K562 (cell line): ENCODE measurements at regions not wholly inside any gene's neighbourhood (a gene's known extent, or its start where the extent isn't known, plus 50 kb on each side); places are given as distances from the start of the nearest gene placed in this dataset.

Source experiments
- ATAC-seq: fragments of 200-7000 bp; cut with Tn5 transposase; 3 replicates; pipeline ENCODE4 v1.9.1; 2020; ENCODE audit warnings: moderate library complexity
- BruUV-seq: library from RNA; stranded (reverse); fragments of 400-500 nt; replicated peaks from 2 replicates; lab custom pipeline; 2021; lab: Mats Ljungman, UMichigan
- CTCF ChIA-PET: fragments of 300-600 bp; formaldehyde crosslinking; extraction: SDS; loops from one replicate; lab custom pipeline; 2021; ENCODE audit warnings: low intra/inter-chr PET ratio; lab: Yijun Ruan, JAX
- POLR2A ChIA-PET: fragments of 300-600, 350-650 bp; sonication (Branson Sonifier 250); formaldehyde crosslinking; extraction: SDS; loops from one replicate; lab custom pipeline; 2021; ENCODE audit warnings: antibody characterized with exemption, inconsistent platforms; lab: Yijun Ruan, JAX
- DNase-seq, 4 experiments: peaks; one replicate each; pipeline versions ENCODE4 v3.0.0 to v3.0.0-alpha.2; 2011 to 2018; ENCODE audit warnings: low spot score in 3 of 4, mixed read lengths in 3 of 4; ENCODE audit errors: extremely low read depth in 1 of 4
- FAIRE-seq: peaks from 2 replicates; lab custom pipeline; 2011; peaks lifted over from hg19 to GRCh38; lab: Jason Lieb, UNC
- H2AFZ ChIP-seq: 2 replicates; pipeline ENCODE4 v1.6.0; 2011; ENCODE audit warnings: low read depth, low read length, control low read depth, inconsistent platforms
- H3K27ac ChIP-seq: fragments of 200-600 bp; 3 replicates; pipeline ENCODE4 v1.8.0; 2011; ENCODE audit warnings: low read depth, mild to moderate bottlenecking, control low read depth, inconsistent platforms, low read length, moderate library complexity, mixed read lengths; ENCODE audit errors: extremely low read depth
- H3K27me3 ChIP-seq, 2 experiments: fragments of 300-600 bp in 1 of 2; 2 replicates in 1 of 2; 3 replicates in 1 of 2; pipeline versions ENCODE4 v1.6.0 to v1.8.0; 2011; ENCODE audit warnings: inconsistent platforms in 2 of 2, low read length in 2 of 2, mild to moderate bottlenecking in 1 of 2, mixed read lengths in 1 of 2, moderate library complexity in 1 of 2; ENCODE audit not compliant: control insufficient read depth in 2 of 2, insufficient read depth in 2 of 2
- H3K36me3 ChIP-seq: fragments of 300-600 bp; 3 replicates; pipeline ENCODE4 v1.8.0; 2011; ENCODE audit warnings: mild to moderate bottlenecking, low read length, inconsistent platforms; ENCODE audit not compliant: control insufficient read depth, insufficient read depth
- H3K4me1 ChIP-seq, 2 experiments: fragments of 200-600 bp in 1 of 2; replicated peaks in 1 of 2; 2 replicates in 1 of 2; 3 replicates in 1 of 2; pipeline versions ENCODE4 v1.5.1 to v1.8.0; 2011; ENCODE audit warnings: inconsistent platforms in 2 of 2, low read length in 2 of 2, mild to moderate bottlenecking in 1 of 2, mixed read lengths in 1 of 2, moderate library complexity in 1 of 2; ENCODE audit not compliant: control insufficient read depth in 2 of 2, insufficient read depth in 2 of 2
- H3K4me2 ChIP-seq: 2 replicates; pipeline ENCODE4 v1.6.1; 2011; ENCODE audit warnings: low read length, control low read depth, inconsistent platforms, mixed read lengths; ENCODE audit not compliant: insufficient read depth
- H3K4me3 ChIP-seq: fragments of 200-600 bp; sonication (generic), shearing (Covaris generic); 2 replicates; pipeline ENCODE4 v1.5.1; 2016; ENCODE audit warnings: control low read depth, inconsistent platforms
- H3K79me2 ChIP-seq: fragments of 200-600 bp; 3 replicates; pipeline ENCODE4 v1.8.0; 2011; ENCODE audit warnings: low read length, inconsistent platforms; ENCODE audit not compliant: control insufficient read depth, insufficient read depth
- H3K9ac ChIP-seq, 2 experiments: 2 replicates each; pipeline versions ENCODE4 v1.6.0 to v1.6.1; 2011; ENCODE audit warnings: low read depth in 2 of 2, low read length in 2 of 2, control low read depth in 1 of 2, inconsistent platforms in 1 of 2, mild to moderate bottlenecking in 1 of 2, mixed read lengths in 1 of 2; ENCODE audit not compliant: insufficient read depth in 1 of 2
- H3K9me1 ChIP-seq: one replicate; pipeline ENCODE4 v1.6.0; 2011; ENCODE audit warnings: inconsistent platforms, mild to moderate bottlenecking, low read length, moderate library complexity; ENCODE audit not compliant: control insufficient read depth, insufficient read depth
- H3K9me3 ChIP-seq: replicated peaks from 2 replicates; pipeline ENCODE4 v1.5.1; 2011; ENCODE audit warnings: low read depth, low read length, inconsistent platforms; ENCODE audit not compliant: control insufficient read depth, insufficient read depth
- H4K20me1 ChIP-seq: replicated peaks from 2 replicates; pipeline ENCODE4 v1.6.1; 2011; ENCODE audit warnings: low read length, inconsistent platforms, mixed read lengths; ENCODE audit not compliant: control insufficient read depth, insufficient read depth
- CCAR2 ChIP-seq: fragments of 200-400 bp; formaldehyde crosslinking; IDR thresholded peaks from 2 replicates; pipeline ENCODE4 v1.6.1; 2017; ENCODE audit warnings: mild to moderate bottlenecking, low read depth, low read length
- CGGBP1 ChIP-seq: fragments of 250-450 bp; sonication (Bioruptor Pico); IDR thresholded peaks from 2 replicates; pipeline ENCODE4 v1.9.0; 2021; ENCODE audit warnings: mild to moderate bottlenecking
- CSDE1 ChIP-seq, 2 experiments: fragments of 450-650 bp; IDR thresholded peaks; 2 replicates each; pipeline ENCODE4 v1.6.1; 2016; ENCODE audit warnings: mild to moderate bottlenecking in 1 of 2
- ELK3 ChIP-seq: fragments of 450-650 bp; formaldehyde crosslinking; IDR thresholded peaks from 2 replicates; pipeline ENCODE4 v1.4.0; 2020; ENCODE audit warnings: mild to moderate bottlenecking
- FOXP1 ChIP-seq: sonication (generic); formaldehyde crosslinking; IDR thresholded peaks from 2 replicates; pipeline ENCODE4 v1.8.0; 2022; ENCODE audit warnings: mild to moderate bottlenecking, missing genetic modification reagents
- KAT2B ChIP-seq: IDR thresholded peaks from one replicate; pipeline ENCODE4 v1.6.1; 2012; ENCODE audit warnings: low read depth, mild to moderate bottlenecking, control low read depth, inconsistent platforms, low read length, moderate library complexity
- NCOA6 ChIP-seq: fragments of 450-650 bp; IDR thresholded peaks from 2 replicates; pipeline ENCODE4 v1.6.1; 2017; ENCODE audit warnings: mild to moderate bottlenecking
- RBM15 ChIP-seq: fragments of 200-400 bp; formaldehyde crosslinking; IDR thresholded peaks from 2 replicates; pipeline ENCODE4 v1.6.1; 2018; ENCODE audit warnings: mild to moderate bottlenecking, low read length, moderate library complexity; ENCODE audit not compliant: insufficient read depth
- SIN3A ChIP-seq, 2 experiments: fragments of 150-350 bp in 1 of 2; IDR thresholded peaks; 2 replicates each; pipeline ENCODE4 v1.6.1; 2011 to 2016; ENCODE audit warnings: borderline replicate concordance in 2 of 2, low read depth in 2 of 2, low read length in 2 of 2, mild to moderate bottlenecking in 2 of 2, moderate library complexity in 2 of 2; ENCODE audit not compliant: control insufficient read depth in 1 of 2
- STAT5A ChIP-seq: IDR thresholded peaks from 2 replicates; pipeline ENCODE4 v1.6.1; 2012; ENCODE audit warnings: low read length, inconsistent platforms, borderline replicate concordance
- TCF7L2 ChIP-seq: fragments of 150-350 bp; IDR thresholded peaks from 2 replicates; pipeline ENCODE4 v1.6.1; 2016; ENCODE audit warnings: low read depth, mild to moderate bottlenecking, low read length, moderate library complexity
- XRCC4 ChIP-seq: IDR thresholded peaks from one replicate; pipeline ENCODE4 v1.6.1; 2011; ENCODE audit not compliant: insufficient read depth, insufficient read length; ENCODE audit errors: extremely low read depth
- ZKSCAN8 ChIP-seq: fragments of 200-800 bp; sonication (Bioruptor generic); IDR thresholded peaks from 2 replicates; pipeline ENCODE4 v1.6.1; 2016; ENCODE audit warnings: missing genetic modification characterization, missing compliant biosample characterization
- ZNF184 ChIP-seq: sonication (generic); formaldehyde crosslinking; IDR thresholded peaks from 2 replicates; pipeline ENCODE4 v1.5.0; 2020; ENCODE audit warnings: missing genetic modification reagents
- WGBS: fragments of 100-300 bp; shearing (Covaris generic); methylation state at CpG from one replicate; pipeline ENCODE4 v1.1.6; 2016; ENCODE audit warnings: low coverage, mixed read lengths; ENCODE audit not compliant: insufficient coverage; ENCODE audit errors: missing lambda C conversion rate; 5-methylcytosine and 5-hydroxymethylcytosine counted together
- in situ Hi-C: fragments of 300-500 bp; cut with MboI; formaldehyde crosslinking; loops from 4 replicates; pipeline ENCODE4 v1.15.0; 2018; ENCODE audit warnings: inconsistent platforms, mixed read lengths
- intact Hi-C: fragments of 100-400 bp; cut with micrococcal nuclease; formaldehyde crosslinking; loops from 2 replicates; pipeline ENCODE4 v1.14.2; 2022
- TF ChIP-seq, protein P1 (sequence below): fragments of 250-450 bp; sonication (Bioruptor Pico); IDR thresholded peaks from 2 replicates; pipeline ENCODE4 v1.4.0; 2020

DNA sequence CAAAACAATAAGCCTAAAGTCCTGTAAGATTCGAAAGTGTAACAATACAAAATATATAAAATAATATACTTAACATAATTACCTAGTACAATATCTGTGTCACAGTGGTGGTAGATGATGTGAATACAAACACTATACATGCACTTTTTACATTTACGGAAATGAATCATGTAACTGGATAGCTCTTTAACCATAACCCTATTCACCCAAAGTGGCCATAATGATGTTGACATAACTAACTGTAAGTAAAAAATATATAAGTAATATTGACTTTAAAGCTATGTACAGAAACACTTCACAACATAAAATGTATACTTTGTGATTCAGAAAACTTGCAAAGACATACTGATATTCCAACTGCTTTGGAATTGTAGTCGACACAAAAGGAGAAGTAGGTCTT lies 616.9 kb upstream of the SLC8A1 start:
- intact Hi-C loops (no loop called here), in situ Hi-C loops (no loop called here)
- H3K4me2 ChIP-seq = no peak overlapping the region
- no peak for DNase-seq
- H3K9me3 ChIP-seq = no peaks in the 10 kb centered on the region; the same call in 1 of the 2 replicates
- 0% methylated on average over 3 of the region's 3 CpGs for WGBS
- no peak for FAIRE-seq
- no peak for TF ChIP-seq TCF7L2
- no peak for TF ChIP-seq RBM15
- no peak for TF ChIP-seq NCOA6
- TF ChIP-seq ZNF184 (CRISPR knock-in tag) = no peak
- no peak for TF ChIP-seq CSDE1 (IDR thresholded peaks at IDR 0.05)
- TF ChIP-seq SIN3A (IDR thresholded peaks at IDR 0.05; ENCODE audit: borderline replicate concordance in 2 of 2, control insufficient read depth in 1 of 2, low read depth in 2 of 2, low read length in 2 of 2) = no peak
- TF ChIP-seq KAT2B = no peak
- no peak for TF ChIP-seq ELK3 (CRISPR knock-in tag)
- no peak for TF ChIP-seq CGGBP1 (CRISPR knock-in tag)
- TF ChIP-seq, protein P1, sequence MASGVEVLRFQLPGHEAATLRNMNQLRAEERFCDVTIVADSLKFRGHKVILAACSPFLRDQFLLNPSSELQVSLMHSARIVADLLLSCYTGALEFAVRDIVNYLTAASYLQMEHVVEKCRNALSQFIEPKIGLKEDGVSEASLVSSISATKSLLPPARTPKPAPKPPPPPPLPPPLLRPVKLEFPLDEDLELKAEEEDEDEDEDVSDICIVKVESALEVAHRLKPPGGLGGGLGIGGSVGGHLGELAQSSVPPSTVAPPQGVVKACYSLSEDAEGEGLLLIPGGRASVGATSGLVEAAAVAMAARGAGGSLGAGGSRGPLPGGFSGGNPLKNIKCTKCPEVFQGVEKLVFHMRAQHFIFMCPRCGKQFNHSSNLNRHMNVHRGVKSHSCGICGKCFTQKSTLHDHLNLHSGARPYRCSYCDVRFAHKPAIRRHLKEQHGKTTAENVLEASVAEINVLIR = no peak
- no peak for TF ChIP-seq FOXP1 (CRISPR knock-in tag)
- no peak for TF ChIP-seq XRCC4
- TF ChIP-seq STAT5A = no peak
- TF ChIP-seq CCAR2 = no peak
- TF ChIP-seq ZKSCAN8 (CRISPR knock-in tag) = no peak
- ChIA-PET POLR2A (no interaction called here), CTCF (no interaction called here)
- H3K9me1 ChIP-seq = no peaks in the 10 kb centered on the region
- no peaks in the 10 kb centered on the region for H3K79me2 ChIP-seq
- no peak overlapping the region for H3K27ac ChIP-seq
- no peaks in the 10 kb centered on the region for H3K36me3 ChIP-seq
- no peaks in the 10 kb centered on the region for H3K27me3 ChIP-seq
- no peak overlapping the region for H3K9ac ChIP-seq
- no peak overlapping the region for H2AFZ ChIP-seq
- no peak overlapping the region for H3K4me3 ChIP-seq
- no peaks in the 10 kb centered on the region for H4K20me1 ChIP-seq
- H3K4me1 ChIP-seq = no peaks in the 10 kb centered on the region
- no TSS peak for BruUV-seq
- ATAC-seq = no peak
